Limb (tissue), 2 donors: ENCODE measurements at regions not wholly inside any gene's neighbourhood (a gene's known extent, or its start where the extent isn't known, plus 50 kb on each side); places are given as distances from the start of the nearest gene placed in this dataset.

Experiments used
- DNase-seq, 2 donors: peaks; one replicate each; pipeline ENCODE4 v3.0.0-alpha.2; 2016; ENCODE audit errors: extremely low spot score in 2 of 2

DNA sequence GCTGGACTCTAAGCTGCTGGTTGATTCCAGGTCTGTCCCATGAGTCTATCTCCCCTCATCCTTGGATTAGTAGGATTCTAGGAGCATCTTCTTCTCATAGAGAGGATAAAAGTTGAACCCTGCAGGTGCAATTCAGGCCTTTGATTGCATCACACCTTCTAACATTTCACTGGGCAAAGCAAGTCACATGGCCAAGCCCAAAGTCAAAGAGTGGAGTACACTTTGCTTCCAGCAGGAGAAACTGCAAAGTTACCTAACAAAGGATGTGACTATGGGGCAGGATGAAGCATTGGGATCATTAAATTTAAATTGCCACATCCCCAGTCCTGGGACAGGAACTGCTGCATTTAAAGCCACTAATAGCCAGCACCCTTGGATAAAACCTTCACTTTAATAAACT, 51.0 kb upstream of the EGFLAM start:
- no peak for DNase-seq

- no peak for DNase-seq
Observed at GRCh38 chr5:38202741-38203140, 55.6 kb upstream of the EGFLAM start.

GRCh38 chr5:38200872-38201557, 57.3 kb upstream of the EGFLAM start:
- DNase-seq, result no peak

GRCh38 chr5:38197118-38197517, 61.2 kb upstream of the EGFLAM start:
- no peak for DNase-seq

DNA sequence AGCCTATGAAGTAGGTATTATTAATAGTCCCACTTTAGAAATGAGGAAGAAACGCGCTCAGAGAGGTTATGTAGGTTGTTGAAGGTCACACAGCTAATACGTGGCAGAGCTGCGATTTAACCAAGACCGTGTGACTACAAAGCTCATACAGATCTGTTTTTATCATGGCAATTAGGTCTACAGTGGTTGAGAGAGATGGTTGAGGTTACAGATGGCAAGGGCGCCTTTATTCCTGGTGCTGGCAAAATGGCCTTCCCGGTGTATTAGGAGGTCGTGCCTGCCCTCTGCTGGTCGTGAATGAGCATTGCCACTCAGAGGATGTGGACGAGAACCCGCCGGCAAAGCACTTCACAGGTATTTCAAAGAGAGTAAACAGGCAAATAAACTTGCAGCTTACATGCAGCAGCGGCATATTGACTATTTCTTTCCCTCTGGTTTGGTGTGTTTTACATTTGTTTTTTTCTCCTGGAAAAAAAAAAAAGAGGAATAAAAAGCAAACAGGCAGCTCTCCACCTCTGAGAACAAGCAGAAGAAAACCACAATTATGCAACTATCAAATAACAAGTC, 65.3 kb upstream of the EGFLAM start:
- DNase-seq, result peak; percentile 71 to 83

- no peak for DNase-seq
Observed at GRCh38 chr5:38191693-38192092, 66.7 kb upstream of the EGFLAM start.

DNA sequence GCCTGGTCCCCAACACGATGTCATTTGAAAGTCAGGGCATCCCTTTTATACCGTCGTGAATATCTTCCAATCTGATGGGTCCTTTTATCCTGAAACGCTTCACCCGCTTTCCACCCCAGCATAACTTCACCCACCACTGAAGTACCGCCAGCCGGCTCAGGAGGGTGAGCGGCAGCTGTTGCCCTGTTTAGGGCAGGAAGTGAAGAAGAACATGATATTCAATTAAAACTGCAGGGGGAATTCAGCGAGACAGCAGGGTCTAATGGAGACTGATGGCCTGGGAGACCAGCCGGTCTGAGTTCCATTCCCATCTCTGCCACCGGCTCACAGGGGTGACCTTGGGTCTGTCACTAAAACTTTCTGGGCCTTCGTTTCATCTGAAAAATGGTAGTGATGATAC, 68.2 kb upstream of the EGFLAM start:
- DNase-seq, result no peak

DNA sequence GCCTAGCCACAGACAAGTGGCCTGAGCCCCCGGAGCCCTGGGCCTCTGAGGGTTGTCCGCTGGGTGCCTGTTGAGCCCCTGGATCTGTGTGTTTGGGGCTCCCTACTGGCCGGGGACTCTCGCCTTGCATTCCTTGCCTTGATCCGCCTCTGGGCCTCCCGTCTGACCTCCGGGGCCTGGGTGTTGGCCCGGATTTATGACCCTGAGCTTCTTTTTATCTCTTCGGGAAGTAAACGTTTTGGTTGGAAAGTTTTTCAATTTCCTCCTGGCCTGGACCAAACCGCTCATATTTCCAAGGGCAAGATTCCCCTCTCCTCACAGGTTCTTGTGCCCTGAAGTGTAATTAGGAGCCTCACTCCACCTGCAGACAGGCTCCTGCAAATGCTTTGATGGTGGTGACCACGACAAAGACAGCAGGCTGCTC, 69.3 kb upstream of the EGFLAM start:
- no peak for DNase-seq

DNA sequence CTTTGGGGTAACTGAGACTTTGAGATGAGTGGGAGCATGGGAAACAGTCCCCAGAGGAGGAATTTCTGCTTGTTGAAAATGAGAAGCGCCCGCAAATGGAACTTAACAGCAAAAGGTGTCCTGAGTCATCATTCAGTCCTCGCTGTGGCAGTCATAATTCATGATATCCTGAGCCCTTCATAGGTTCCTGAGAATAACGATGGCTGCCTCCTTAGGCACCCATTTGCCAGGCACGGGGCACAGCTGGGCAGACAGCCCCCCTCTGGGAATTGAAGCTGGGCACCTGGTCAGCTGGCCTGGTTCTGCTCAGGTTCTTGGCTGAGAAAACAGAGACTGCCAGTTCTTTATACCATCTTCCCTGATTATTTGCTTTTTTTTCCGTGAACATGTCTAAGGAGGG, 69.8 kb upstream of the EGFLAM start:
- no peak for DNase-seq

DNA sequence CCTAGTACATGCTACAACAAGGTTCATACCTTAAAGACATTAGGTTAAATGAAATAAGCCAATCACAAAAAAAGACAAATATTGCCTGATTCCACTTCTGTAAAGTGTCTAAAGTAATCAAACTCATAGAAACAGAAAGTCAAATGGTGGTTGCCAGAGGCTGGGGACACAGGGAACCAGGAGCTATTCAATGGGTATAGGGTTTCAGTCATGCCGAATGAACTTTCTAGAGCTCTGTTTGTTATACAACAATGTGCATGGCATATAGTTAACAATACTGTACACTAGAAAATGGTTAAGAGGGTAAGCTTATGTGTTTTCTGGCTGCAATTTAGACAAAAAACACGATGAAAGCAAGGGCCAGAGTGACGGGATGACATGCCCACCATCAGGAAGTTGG, 70.8 kb upstream of the EGFLAM start:
- no peak for DNase-seq

GRCh38 chr5:38184627-38185026, 73.7 kb upstream of the EGFLAM start:
- no peak for DNase-seq

DNA sequence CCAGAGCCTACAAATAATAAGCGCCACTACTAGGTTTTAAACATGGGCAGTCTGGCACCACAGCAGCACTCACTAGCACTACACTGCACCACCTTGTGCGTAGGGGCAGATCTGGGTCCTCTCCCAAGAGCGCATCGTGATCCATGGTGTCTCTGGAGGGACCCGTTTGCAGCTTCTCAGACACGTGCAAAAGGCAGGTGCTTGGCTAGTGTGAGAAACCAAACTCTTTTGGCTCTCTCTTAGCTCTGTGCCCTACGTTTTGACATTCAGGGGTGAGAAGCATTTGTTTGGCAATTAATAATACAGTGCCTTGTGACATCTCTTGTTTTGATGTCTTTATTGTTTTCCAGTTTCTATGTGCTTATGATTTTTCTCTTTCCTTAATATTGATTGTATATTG, 75.4 kb upstream of the EGFLAM start:
- DNase-seq, result no peak

GRCh38 chr5:38168029-38168428, 90.3 kb upstream of the EGFLAM start:
- DNase-seq, result no peak

DNA sequence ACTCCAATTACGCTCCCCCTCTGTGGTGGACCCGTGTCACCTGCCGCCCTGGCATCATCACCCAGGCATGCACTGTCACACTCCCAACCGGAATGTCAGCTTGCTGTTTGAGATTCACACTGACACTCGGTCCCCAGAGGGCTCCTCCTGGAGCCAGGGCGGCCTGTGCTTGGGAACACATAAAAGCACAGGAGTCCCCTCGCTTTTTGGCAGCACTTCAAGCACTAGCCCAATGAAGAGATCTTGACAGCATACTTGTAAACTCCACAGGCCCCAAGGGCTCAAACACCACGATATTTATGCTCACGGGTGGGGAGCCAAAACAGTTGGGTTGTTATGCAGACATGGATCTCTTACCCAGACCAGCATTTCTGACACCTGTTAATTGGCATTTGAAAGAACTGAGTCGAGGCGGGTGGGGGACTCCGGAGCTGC, 90.8 kb upstream of the EGFLAM start:
- DNase-seq, result no peak

- DNase-seq, result no peak
Observed at GRCh38 chr5:38166832-38167231, 91.5 kb upstream of the EGFLAM start.

GRCh38 chr5:38165435-38165834, 92.9 kb upstream of the EGFLAM start:
- no peak for DNase-seq

GRCh38 chr5:38164776-38165399, 93.5 kb upstream of the EGFLAM start:
- DNase-seq, result no peak

- DNase-seq, result no peak
Observed at GRCh38 chr5:38163636-38164237, 94.6 kb upstream of the EGFLAM start.

GRCh38 chr5:38162625-38163024, 95.7 kb upstream of the EGFLAM start:
- no peak for DNase-seq

DNA sequence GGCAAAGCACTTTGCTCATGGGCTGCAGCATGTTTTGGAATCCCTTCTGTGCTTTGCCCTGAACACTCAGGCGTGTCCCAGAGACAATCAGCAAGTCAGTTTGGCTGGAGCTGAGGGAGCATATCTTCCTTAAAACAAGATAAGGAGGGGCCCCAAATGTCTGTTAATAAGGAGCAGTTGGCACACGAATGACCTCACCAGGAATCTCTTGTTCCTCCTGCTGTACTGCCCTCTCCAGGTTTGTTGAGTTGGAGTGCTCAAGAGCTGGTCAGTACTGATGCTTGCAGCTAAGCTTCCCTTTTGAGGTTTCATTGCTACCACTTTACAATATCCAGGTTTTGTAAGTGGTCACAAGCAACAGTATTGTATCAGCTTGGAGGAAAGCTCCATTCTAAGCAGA, 101.3 kb upstream of the EGFLAM start:
- no peak for DNase-seq

DNA sequence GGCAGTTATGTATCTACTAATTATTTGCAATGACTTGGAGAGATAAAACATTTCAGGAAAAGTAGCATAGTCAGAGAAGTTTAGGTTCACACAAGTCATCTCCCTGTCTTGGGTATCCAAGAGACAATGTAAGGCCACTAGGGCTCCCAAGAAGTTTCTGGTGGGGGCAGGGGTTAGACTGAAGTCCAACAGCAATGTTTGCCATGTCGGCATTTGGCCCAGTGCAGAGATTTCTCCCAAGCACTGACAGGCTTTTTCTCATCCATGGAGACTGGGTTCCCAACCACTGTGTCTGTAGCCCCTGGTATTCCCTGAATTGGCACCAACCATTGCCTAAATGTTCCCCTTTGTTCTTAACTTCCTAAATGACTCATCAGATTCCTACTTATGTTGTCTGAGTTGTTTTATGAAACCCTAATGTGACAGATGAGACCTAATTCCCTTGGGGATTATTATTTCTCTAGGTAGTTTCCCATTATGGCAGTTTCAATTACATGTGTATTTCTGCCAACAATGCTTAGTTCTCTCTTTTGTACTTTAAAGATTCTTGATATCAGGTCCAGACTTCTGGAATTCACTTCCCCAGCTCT, 103.6 kb upstream of the EGFLAM start:
- no peak for DNase-seq

DNA sequence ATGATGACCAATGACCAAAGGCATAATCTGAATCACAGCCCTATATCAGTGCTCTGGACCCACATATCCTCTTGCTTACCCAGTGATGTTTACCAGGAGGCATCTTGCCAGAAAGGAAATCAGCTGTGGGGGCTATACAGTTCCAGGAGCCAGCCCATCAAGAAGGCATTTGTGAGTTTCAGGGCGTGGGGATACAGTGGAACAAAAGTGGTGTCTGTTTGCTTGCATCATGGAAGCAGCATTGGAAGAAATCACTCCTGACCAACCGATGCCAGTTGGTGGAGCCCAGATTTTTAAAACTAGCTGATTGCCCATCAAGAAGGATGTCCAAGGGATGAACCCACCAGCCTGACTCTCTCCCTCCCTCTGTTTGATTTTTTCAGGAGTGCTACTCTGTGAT, 106.5 kb upstream of the EGFLAM start:
- DNase-seq, result no peak
